RWPE1 (cell line): ENCODE measurements at regions not wholly inside any gene's neighbourhood (a gene's known extent, or its start where the extent isn't known, plus 50 kb on each side); places are given as distances from the start of the nearest gene placed in this dataset.

Experiments
- CTCF ChIA-PET: fragments of 350-600 bp; sonication (Branson Sonifier 250); formaldehyde crosslinking; extraction: SDS; loops from one replicate; lab custom pipeline; 2021; lab: Yijun Ruan, JAX
- POLR2A ChIA-PET: fragments of 400-600 bp; formaldehyde crosslinking; extraction: SDS; loops from one replicate; lab custom pipeline; 2020; ENCODE audit warnings: antibody characterized with exemption; ENCODE audit not compliant: low non-redundant PET; lab: Yijun Ruan, JAX
- DNase-seq: peaks from one replicate; pipeline ENCODE4 v3.0.0; 2012; ENCODE audit warnings: low spot score
- H3K27ac ChIP-seq: fragments of 450-650 bp; 2 replicates; pipeline ENCODE4 v1.5.1; 2017
- TF ChIP-seq, protein P1 (sequence below): fragments of 450-650 bp; conservative IDR thresholded peaks from 2 replicates; pipeline ENCODE4 v1.5.1; 2017; ENCODE audit warnings: low read depth, mild to moderate bottlenecking

DNA sequence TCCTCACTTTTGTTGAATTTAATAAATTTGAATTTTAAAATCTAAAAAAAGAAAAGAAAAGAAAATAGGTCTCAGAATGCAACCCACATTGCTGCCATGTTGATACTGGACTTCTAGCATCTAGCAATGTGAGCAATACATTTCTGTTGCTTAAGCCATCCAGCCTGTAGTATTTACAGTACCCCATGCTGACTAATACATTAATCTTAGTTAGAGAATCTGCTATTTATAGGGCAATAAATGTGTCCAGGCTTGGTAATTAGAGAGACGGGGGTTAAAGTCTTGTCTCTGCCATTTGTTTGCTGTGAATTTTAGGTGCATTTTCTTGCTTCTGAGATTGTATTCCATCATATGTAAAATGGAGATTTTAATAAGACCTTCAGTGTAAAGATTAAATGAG, 471.3 kb downstream of the DHX35 start:
- POLR2A ChIA-PET: no interaction called here
- TF ChIP-seq, protein P1, sequence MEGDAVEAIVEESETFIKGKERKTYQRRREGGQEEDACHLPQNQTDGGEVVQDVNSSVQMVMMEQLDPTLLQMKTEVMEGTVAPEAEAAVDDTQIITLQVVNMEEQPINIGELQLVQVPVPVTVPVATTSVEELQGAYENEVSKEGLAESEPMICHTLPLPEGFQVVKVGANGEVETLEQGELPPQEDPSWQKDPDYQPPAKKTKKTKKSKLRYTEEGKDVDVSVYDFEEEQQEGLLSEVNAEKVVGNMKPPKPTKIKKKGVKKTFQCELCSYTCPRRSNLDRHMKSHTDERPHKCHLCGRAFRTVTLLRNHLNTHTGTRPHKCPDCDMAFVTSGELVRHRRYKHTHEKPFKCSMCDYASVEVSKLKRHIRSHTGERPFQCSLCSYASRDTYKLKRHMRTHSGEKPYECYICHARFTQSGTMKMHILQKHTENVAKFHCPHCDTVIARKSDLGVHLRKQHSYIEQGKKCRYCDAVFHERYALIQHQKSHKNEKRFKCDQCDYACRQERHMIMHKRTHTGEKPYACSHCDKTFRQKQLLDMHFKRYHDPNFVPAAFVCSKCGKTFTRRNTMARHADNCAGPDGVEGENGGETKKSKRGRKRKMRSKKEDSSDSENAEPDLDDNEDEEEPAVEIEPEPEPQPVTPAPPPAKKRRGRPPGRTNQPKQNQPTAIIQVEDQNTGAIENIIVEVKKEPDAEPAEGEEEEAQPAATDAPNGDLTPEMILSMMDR: no peak
- CTCF ChIA-PET: interaction anchor here (0.6 kb wide), 1 partner anchor 543 kb away, joined by 5 read pairs; no protein-coding TSS in a partner anchor
- DNase-seq: no peak
- no peak overlapping the region for H3K27ac ChIP-seq

- TF ChIP-seq, protein P1: no peak
- CTCF ChIA-PET: interaction anchor here (0.6 kb wide), 1 partner anchor 19 kb away, joined by 3 read pairs; no protein-coding TSS in a partner anchor
Measured at GRCh38 chr20:39431091-39431880, 469.1 kb downstream of the DHX35 start.

GRCh38 chr20:39429726-39430125, 467.6 kb downstream of the DHX35 start:
- DNase-seq: no peak
- no peak overlapping the region for H3K27ac ChIP-seq
- ChIA-PET POLR2A (no interaction called here), CTCF (interaction anchor here (0.5 to 1.2 kb wide), 3 partner anchors 15 to 1046 kb away, joined by 3 to 6 read pairs (median 3); no protein-coding TSS in a partner anchor)
- TF ChIP-seq, protein P1: 0 out of 2 replicates have a peak, but pooled peaks have one; percentile 13

More at GRCh38 chr20:39431091-39431880, 469.1 kb downstream of the DHX35 start:
- POLR2A ChIA-PET: no interaction called here
- H3K27ac ChIP-seq: no peak overlapping the region
- DNase-seq: no peak

DNA sequence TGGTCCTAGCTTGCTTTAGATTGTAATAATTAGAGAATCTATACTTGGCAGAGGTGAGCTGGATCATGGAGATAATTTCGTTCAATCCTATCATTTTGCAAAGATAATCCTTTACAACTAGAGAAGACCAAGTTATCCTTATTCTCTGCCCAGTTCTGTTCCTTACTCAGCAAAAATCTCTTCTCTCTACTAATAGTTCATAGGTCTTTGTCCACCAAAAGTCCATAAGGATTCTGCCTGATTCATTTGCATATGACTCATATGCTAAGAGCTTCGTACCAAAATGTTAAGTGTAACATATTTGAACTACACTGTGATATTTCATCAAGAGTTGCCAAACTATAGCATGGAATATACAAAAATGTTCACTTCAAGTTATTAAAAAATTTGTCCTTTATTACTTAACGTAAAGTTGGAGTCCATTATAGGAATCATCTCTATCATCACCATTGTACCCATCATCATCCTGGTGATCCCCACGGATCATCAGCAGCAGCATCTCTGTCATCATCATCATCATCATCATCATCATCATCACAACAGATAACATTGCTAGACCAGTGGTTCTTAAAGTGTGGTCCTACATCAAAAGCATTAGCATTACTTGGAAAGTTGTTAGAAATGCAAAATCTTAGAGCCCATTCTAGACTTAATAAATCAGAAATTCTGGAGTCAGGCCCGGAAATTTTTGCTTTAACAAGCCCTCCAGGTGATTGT, 463.0 kb downstream of the DHX35 start:
- DNase-seq: no peak
- CTCF ChIA-PET: no interaction called here
- TF ChIP-seq, protein P1: no peak
- POLR2A ChIA-PET: no interaction called here
- no peak overlapping the region for H3K27ac ChIP-seq

GRCh38 chr20:39421571-39422105, 459.5 kb downstream of the DHX35 start:
- DNase-seq: no peak
- ChIA-PET CTCF (interaction anchor here (0.6 to 1.5 kb wide), 2 partner anchors 18 to 99 kb away, joined by 3 to 4 read pairs; no protein-coding TSS in a partner anchor), POLR2A (no interaction called here)
- no peak overlapping the region for H3K27ac ChIP-seq
- TF ChIP-seq, protein P1: no peak

DNA sequence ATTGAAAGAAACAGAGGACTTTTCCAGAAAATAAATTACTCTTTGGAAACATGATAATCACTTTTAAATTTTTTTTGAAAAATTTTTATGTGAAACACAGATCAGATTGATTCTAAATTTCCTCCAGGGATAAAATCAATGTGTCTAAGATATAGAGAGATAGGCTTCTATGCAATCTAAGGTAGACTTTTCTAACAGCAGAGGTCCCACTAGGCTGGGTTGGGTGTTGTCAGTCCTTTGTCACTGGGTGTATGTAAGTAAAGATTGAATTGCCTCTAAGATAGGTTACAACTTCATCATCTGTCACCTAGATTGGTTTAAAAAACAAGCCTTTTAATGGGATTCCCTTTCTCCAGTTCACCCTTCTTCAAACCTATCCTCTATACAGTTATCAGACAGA, 449.9 kb downstream of the DHX35 start:
- TF ChIP-seq, protein P1: no peak
- no peak overlapping the region for H3K27ac ChIP-seq
- ChIA-PET POLR2A (no interaction called here), CTCF (no interaction called here)
- no peak for DNase-seq
